Right lobe of liver (tissue), 4 donors: ENCODE measurements at regions not wholly inside any gene's neighbourhood (a gene's known extent, or its start where the extent isn't known, plus 50 kb on each side); places are given as distances from the start of the nearest gene placed in this dataset.

ENCODE experiments used
- CTCF ChIP-seq, 4 donors: fragments of 200-600 bp in 3 of 4; fragments of 450-650 bp in 1 of 4; IDR thresholded peaks; one replicate each; pipeline versions ENCODE4 v1.5.1 to v1.8.0; 2016 to 2022; ENCODE audit warnings: antibody characterized with exemption in 4 of 4, mild to moderate bottlenecking in 2 of 4
- POLR2A ChIP-seq: fragments of 450-650 bp; IDR thresholded peaks from one replicate; pipeline ENCODE4 v1.6.1; 2017; ENCODE audit warnings: antibody characterized with exemption, mild to moderate bottlenecking
- donor health status: DM: no; HTN: no; CAD: no.
- donor health status: DM: no; HTN: no; CAD: no.
- donor health status: DM: no; HTN: yes; CAD: no.

GRCh38 chr12:24507827-24508226 lies 441.1 kb downstream of the BCAT1 start:
- TF ChIP-seq CTCF (IDR thresholded peaks at IDR 0.05) (no peak), POLR2A (no peak)
